Bronchial epithelial cell (primary cell): ENCODE measurements at regions not wholly inside any gene's neighbourhood (a gene's known extent, or its start where the extent isn't known, plus 50 kb on each side); places are given as distances from the start of the nearest gene placed in this dataset.

ENCODE experiments used
- DNase-seq: peaks from one replicate; pipeline ENCODE4 v3.0.0-alpha.2; 2010; ENCODE audit warnings: low read depth
- FAIRE-seq: peaks from 2 replicates; lab custom pipeline; 2011; peaks lifted over from hg19 to GRCh38; lab: Jason Lieb, UNC
- H3K27me3 ChIP-seq: 2 replicates; pipeline ENCODE4 v1.5.1; 2011; ENCODE audit warnings: low read length; ENCODE audit not compliant: control insufficient read depth, insufficient read depth
- H3K36me3 ChIP-seq: 2 replicates; pipeline ENCODE4 v1.5.1; 2011; ENCODE audit warnings: low read length; ENCODE audit not compliant: control insufficient read depth, insufficient read depth
- H3K4me3 ChIP-seq: 2 replicates; pipeline ENCODE4 v1.5.1; 2011; ENCODE audit warnings: mild to moderate bottlenecking, low read depth, low read length, control low read depth
- TF ChIP-seq, protein P1 (sequence below): IDR thresholded peaks from 2 replicates; pipeline ENCODE4 v1.5.1; 2011; ENCODE audit warnings: mild to moderate bottlenecking, moderate library complexity, low read length, control low read depth, inconsistent platforms; ENCODE audit not compliant: insufficient read depth, severe bottlenecking

DNA sequence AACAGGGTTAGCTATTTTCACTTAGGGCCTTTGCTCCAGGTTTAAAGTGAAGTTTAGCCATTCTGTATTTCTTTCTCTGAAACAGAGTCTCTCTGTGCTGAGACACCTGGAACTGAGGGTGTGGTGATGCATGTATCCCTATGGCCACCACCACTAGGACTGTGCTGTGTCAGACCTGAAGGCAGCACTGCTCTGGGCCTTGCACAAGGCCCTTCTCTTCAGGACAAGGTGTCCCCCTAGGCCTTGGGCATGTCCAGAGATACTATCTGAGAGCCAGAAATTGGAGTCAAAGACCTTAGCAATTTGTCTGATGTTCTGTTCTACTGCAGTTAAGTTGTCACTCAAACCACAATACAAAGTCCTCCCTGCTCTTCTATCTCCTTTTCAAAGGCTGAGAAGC, 1649.2 kb downstream of the AMY1C start:
- H3K36me3 ChIP-seq = no peaks in the 10 kb centered on the region
- no peak overlapping the region for H3K4me3 ChIP-seq
- H3K27me3 ChIP-seq = no peaks in the 10 kb centered on the region
- TF ChIP-seq, protein P1, sequence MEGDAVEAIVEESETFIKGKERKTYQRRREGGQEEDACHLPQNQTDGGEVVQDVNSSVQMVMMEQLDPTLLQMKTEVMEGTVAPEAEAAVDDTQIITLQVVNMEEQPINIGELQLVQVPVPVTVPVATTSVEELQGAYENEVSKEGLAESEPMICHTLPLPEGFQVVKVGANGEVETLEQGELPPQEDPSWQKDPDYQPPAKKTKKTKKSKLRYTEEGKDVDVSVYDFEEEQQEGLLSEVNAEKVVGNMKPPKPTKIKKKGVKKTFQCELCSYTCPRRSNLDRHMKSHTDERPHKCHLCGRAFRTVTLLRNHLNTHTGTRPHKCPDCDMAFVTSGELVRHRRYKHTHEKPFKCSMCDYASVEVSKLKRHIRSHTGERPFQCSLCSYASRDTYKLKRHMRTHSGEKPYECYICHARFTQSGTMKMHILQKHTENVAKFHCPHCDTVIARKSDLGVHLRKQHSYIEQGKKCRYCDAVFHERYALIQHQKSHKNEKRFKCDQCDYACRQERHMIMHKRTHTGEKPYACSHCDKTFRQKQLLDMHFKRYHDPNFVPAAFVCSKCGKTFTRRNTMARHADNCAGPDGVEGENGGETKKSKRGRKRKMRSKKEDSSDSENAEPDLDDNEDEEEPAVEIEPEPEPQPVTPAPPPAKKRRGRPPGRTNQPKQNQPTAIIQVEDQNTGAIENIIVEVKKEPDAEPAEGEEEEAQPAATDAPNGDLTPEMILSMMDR = no peak
- FAIRE-seq (no peak), DNase-seq (no peak)

DNA sequence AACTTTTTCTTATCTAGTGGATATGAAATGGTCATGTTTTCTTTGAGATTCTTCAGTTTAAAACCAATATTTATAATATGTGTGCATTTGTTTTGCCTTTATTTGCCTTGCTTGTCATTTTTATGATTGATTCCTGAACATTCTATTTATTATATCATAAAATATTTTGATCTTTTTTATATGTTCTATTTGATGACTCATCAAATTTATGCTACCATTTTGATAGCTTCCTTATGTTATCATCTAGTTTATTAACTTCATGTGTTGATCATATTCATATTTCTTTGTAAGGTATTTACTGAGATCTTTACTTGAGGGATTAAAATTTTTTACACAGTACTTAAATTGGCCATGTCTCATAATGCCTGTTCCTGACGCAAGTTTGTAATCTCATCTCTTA, 1650.0 kb downstream of the AMY1C start:
- TF ChIP-seq, protein P1 = no peak
- H3K4me3 ChIP-seq = no peak overlapping the region
- H3K27me3 ChIP-seq = no peaks in the 10 kb centered on the region
- FAIRE-seq = no peak
- H3K36me3 ChIP-seq = no peaks in the 10 kb centered on the region
- DNase-seq = no peak

DNA sequence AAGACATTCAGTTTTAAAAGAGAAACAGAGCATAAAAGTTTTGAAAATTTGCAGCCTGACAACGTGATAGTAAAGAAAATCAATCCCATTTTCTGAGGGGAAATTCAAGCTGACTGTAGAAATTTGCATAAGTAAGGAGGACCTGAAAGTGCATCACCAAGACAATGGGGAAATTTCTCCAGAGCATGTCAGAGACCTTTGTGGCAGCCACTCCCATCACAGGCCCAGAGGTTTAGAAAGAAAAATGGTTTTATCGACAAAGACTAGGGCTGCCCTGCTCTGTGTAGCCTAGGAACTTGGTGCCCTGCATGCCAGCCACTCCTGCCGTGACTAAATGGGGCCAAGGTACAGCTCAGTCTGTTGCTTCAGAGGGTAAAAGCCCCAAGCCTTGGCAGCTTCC, 1640.2 kb upstream of the PRMT6 start:
- H3K27me3 ChIP-seq = no peaks in the 10 kb centered on the region
- H3K36me3 ChIP-seq = no peaks in the 10 kb centered on the region
- DNase-seq (no peak), FAIRE-seq (no peak)
- TF ChIP-seq, protein P1 = no peak
- H3K4me3 ChIP-seq = no peak overlapping the region

DNA sequence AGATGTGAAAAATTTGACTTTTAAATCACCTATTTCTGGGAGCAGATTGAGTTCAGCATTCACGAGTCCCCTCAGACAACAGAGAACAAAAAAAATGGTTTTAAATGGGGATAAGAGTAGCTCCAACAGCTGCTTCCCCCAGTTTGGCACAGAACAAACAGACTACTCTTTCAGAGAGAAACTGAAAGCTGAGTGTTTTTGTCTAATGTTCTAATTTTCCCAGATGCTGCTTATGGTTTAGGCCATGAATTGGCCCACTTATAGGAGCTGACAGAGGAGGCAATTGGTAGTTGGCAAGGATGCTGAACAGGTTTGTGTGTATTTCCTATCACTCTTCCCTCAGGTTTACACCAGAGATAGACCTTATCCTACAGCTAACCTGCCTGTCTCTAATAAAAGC, 1637.4 kb upstream of the PRMT6 start:
- TF ChIP-seq, protein P1 = no peak
- DNase-seq (no peak), FAIRE-seq (no peak)
- H3K27me3 ChIP-seq = no peaks in the 10 kb centered on the region
- H3K36me3 ChIP-seq = no peaks in the 10 kb centered on the region
- H3K4me3 ChIP-seq = no peak overlapping the region

DNA sequence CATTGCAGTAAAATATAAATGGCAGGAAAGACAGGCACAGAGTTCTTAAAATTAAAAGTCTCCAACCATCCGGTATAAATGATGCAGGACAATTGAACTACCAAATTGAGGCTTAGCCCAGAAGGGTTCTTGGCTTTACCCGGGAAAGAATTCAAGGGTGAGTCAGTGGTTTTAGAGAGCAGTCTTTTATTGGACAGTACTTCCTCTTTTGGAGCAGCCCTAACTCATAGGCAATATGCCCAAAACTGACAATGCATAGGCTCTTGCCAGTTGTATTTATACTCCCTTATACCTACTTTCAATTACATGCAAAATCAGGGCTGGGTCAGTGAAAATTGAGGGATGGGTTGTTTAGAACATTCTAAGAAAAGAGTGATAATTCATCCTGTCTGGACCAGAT, 1628.9 kb upstream of the PRMT6 start:
- TF ChIP-seq, protein P1 = no peak
- no peak overlapping the region for H3K4me3 ChIP-seq
- no peaks in the 10 kb centered on the region for H3K36me3 ChIP-seq
- FAIRE-seq = no peak
- peak; percentile 2 for DNase-seq
- no peaks in the 10 kb centered on the region for H3K27me3 ChIP-seq

DNA sequence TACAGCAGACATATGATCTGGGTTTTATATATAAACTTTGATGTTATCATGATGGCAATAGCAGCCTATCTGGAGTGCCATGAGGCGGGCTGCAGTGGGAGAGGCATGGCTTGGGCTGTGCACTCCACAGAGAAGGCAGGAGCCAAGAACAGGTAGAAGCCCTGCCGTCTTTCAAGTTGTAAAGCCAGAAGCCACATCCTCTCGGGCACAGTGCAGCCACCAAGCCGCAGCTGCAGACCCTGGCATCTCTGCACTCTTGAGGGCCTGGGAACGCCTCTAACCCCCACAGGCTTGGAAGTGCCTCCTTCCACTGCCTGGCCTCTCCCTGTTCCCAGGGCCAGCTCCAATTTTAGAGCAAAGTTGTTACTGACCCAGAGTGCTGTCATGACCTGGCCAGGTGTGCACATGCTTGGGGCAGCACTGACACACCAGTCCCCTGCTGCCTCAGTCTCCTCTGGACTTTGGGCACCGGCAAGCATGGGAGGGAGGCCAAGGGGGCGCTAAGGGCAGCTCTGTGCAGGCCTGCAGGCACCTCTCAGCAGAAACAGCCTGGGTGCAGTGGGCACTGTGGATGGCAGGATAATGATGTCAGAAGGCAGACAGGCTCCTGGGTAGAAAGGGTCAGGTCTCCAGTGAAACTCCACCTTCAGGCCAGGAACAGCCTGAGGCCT, 1619.8 kb upstream of the PRMT6 start:
- no peaks in the 10 kb centered on the region for H3K36me3 ChIP-seq
- FAIRE-seq (no peak), DNase-seq (no peak)
- H3K4me3 ChIP-seq = no peak overlapping the region
- H3K27me3 ChIP-seq = no peaks in the 10 kb centered on the region
- TF ChIP-seq, protein P1 = no peak
